B cell (primary cell): ENCODE measurements at regions not wholly inside any gene's neighbourhood (a gene's known extent, or its start where the extent isn't known, plus 50 kb on each side); places are given as distances from the start of the nearest gene placed in this dataset.

Experiments
- ATAC-seq: fragments of 200-7000 bp; cut with Tn5 transposase; one replicate; pipeline ENCODE4 v1.10.0; 2021; ENCODE audit warnings: low read depth, mild to moderate bottlenecking, moderate number of reproducible peaks, moderate library complexity
- CTCF ChIA-PET: fragments of 350-600 bp; sonication (Branson Sonifier 250); formaldehyde crosslinking; loops from one replicate; lab custom pipeline; 2021; ENCODE audit warnings: antibody characterized with exemption, inconsistent platforms; lab: Charles Lee
- POLR2A ChIA-PET: fragments of 350-600 bp; sonication (Branson Sonifier 250); formaldehyde crosslinking; loops from one replicate; lab custom pipeline; 2021; ENCODE audit warnings: antibody characterized with exemption; lab: Charles Lee
- DNase-seq: peaks from one replicate; pipeline ENCODE4 v3.0.0; 2013
- H2AFZ ChIP-seq: 2 replicates; pipeline ENCODE4 v1.6.1; 2012; ENCODE audit warnings: mild to moderate bottlenecking, low read depth, low read length; ENCODE audit not compliant: insufficient read depth, poor library complexity, severe bottlenecking
- H3K27ac ChIP-seq, 2 donors: 1 replicate in 1 of 2; 2 replicates in 1 of 2; pipeline ENCODE4 v1.5.1; 2012 to 2013; ENCODE audit warnings: low read length in 2 of 2, mild to moderate bottlenecking in 2 of 2, moderate library complexity in 1 of 2
- H3K27me3 ChIP-seq, 4 experiments: fragments of 200-600 bp in 1 of 4; sonication (generic) in 1 of 4; replicated peaks in 1 of 4; 1 replicate in 2 of 4; 2 replicates in 2 of 4; pipeline versions ENCODE4 v1.6.1 to v1.7.0; 2013 to 2016; ENCODE audit warnings: low read length in 3 of 4, mild to moderate bottlenecking in 2 of 4, mixed read lengths in 1 of 4, moderate library complexity in 1 of 4; ENCODE audit not compliant: insufficient read depth in 4 of 4, control insufficient read depth in 3 of 4; ENCODE audit errors: control extremely low read depth in 1 of 4
- H3K36me3 ChIP-seq, 2 experiments: replicated peaks in 1 of 2; 1 replicate in 1 of 2; 2 replicates in 1 of 2; pipeline versions ENCODE4 v1.6.1 to v1.7.1; 2013; ENCODE audit warnings: low read length in 1 of 2; ENCODE audit not compliant: insufficient read depth in 2 of 2, control insufficient read depth in 1 of 2; ENCODE audit errors: control extremely low read depth in 1 of 2, extremely low read depth in 1 of 2
- H3K4me1 ChIP-seq, 2 donors: fragments of 200-600 bp in 1 of 2; sonication (generic) in 1 of 2; 1 replicate in 1 of 2; 2 replicates in 1 of 2; pipeline versions ENCODE4 v1.5.1 to v1.6.1; 2013 to 2017; ENCODE audit warnings: low read length in 2 of 2; ENCODE audit not compliant: control insufficient read depth in 2 of 2, insufficient read depth in 2 of 2
- H3K4me2 ChIP-seq: replicated peaks from 2 replicates; pipeline ENCODE3; 2012; ENCODE audit warnings: mild to moderate bottlenecking, low read depth, low read length; ENCODE audit not compliant: poor library complexity, severe bottlenecking
- H3K4me3 ChIP-seq, 5 experiments: fragments of 200-600 bp in 1 of 5; sonication (generic) in 1 of 5; 1 replicate in 3 of 5; 2 replicates in 2 of 5; pipeline versions ENCODE4 v1.5.1 to v1.7.0; 2011 to 2016; ENCODE audit warnings: low read length in 4 of 5, mild to moderate bottlenecking in 4 of 5, low read depth in 2 of 5, control low read depth in 1 of 5, moderate library complexity in 1 of 5; ENCODE audit not compliant: insufficient read depth in 1 of 5; ENCODE audit errors: control extremely low read depth in 1 of 5, extremely low read depth in 1 of 5
- H3K79me2 ChIP-seq: fragments of 200-600 bp; sonication (generic); one replicate; pipeline ENCODE4 v1.6.0; 2016; ENCODE audit warnings: low read length; ENCODE audit not compliant: control insufficient read depth, insufficient read depth
- H3K9ac ChIP-seq: fragments of 200-600 bp; sonication (generic); 2 replicates; pipeline ENCODE4 v1.6.1; 2017; ENCODE audit warnings: mild to moderate bottlenecking, low read length, moderate library complexity
- H3K9me3 ChIP-seq, 3 donors: one replicate each; pipeline versions ENCODE4 v1.6.1 to v1.7.1; 2013; ENCODE audit warnings: low read length in 2 of 3; ENCODE audit not compliant: control insufficient read depth in 2 of 3, insufficient read depth in 1 of 3; ENCODE audit errors: control extremely low read depth in 1 of 3
- H4K20me1 ChIP-seq: 2 replicates; pipeline ENCODE4 v1.6.0; 2012; ENCODE audit warnings: mild to moderate bottlenecking, low read length; ENCODE audit not compliant: insufficient read depth, control insufficient read depth, poor library complexity, severe bottlenecking
- H3K27ac Mint-ChIP-seq: one replicate; pipeline ENCODE4 v1.8.0; 2021; ENCODE audit warnings: mixed read lengths
- H3K27me3 Mint-ChIP-seq: one replicate; pipeline ENCODE4 v1.8.0; 2021; ENCODE audit warnings: mixed read lengths
- H3K4me1 Mint-ChIP-seq: one replicate; pipeline ENCODE4 v1.8.0; 2021; ENCODE audit warnings: mixed read lengths
- H3K4me3 Mint-ChIP-seq: one replicate; pipeline ENCODE4 v1.8.0; 2021; ENCODE audit warnings: mixed read lengths
- H3K9me3 Mint-ChIP-seq: one replicate; pipeline ENCODE4 v1.8.0; 2022; ENCODE audit warnings: mixed read lengths; ENCODE audit not compliant: insufficient read depth
- CTCF ChIP-seq: fragments of 200-600 bp; IDR thresholded peaks from one replicate; pipeline ENCODE4 v1.8.0; 2022; ENCODE audit warnings: antibody characterized with exemption, mild to moderate bottlenecking
- EZH2 ChIP-seq: IDR thresholded peaks from 2 replicates; pipeline ENCODE4 v1.6.1; 2012; ENCODE audit warnings: borderline replicate concordance, low read depth, mild to moderate bottlenecking, moderate library complexity, low read length; ENCODE audit not compliant: insufficient read depth, poor library complexity, severe bottlenecking
- WGBS: methylation state at CpG from one replicate; pipeline ENCODE4 v1.1.5; 2013; ENCODE audit warnings: missing lambda C conversion rate; ENCODE audit not compliant: insufficient coverage; 5-methylcytosine and 5-hydroxymethylcytosine counted together
- intact Hi-C: fragments of 100-400 bp; cut with micrococcal nuclease; formaldehyde crosslinking; loops from one replicate; pipeline ENCODE4 v1.10.0; 2022

GRCh38 chr4:144353292-144353691 lies 212.8 kb upstream of the GYPA start:
- Mint-ChIP-seq H3K27me3 (peaks cover 26% of the 10 kb centered on the region), H3K9me3 (no peaks in the 10 kb centered on the region), H3K4me3 (no peak overlapping the region), H3K27ac (no peak overlapping the region), H3K4me1 (peaks cover 19% of the 10 kb centered on the region)
- no peaks in the 10 kb centered on the region for H3K79me2 ChIP-seq
- H3K4me3 ChIP-seq = no peak overlapping the region
- no peak overlapping the region for H2AFZ ChIP-seq
- ATAC-seq (no peak), DNase-seq (no peak)
- peaks cover 0 to 2% (median 0%) of the 10 kb centered on the region in 3 donors for H3K9me3 ChIP-seq
- no peaks in the 10 kb centered on the region for H4K20me1 ChIP-seq
- 83% methylated on average over 2 of the region's 5 CpGs for whole genome bisulfite sequencing
- no peaks in the 10 kb centered on the region for H3K36me3 ChIP-seq
- H3K27me3 ChIP-seq = peaks cover 0 to 11% (median 5%) of the 10 kb centered on the region in 4 experiments
- no peak for TF ChIP-seq EZH2
- TF ChIP-seq CTCF = no peak
- ChIA-PET CTCF (no interaction called here), POLR2A (no interaction called here)
- no peak overlapping the region for H3K9ac ChIP-seq
- intact Hi-C loops = no loop called here
- H3K27ac ChIP-seq = no peak overlapping the region
- peaks cover 9 to 10% of the 10 kb centered on the region in 2 donors for H3K4me1 ChIP-seq
- no peak overlapping the region for H3K4me2 ChIP-seq

- Mint-ChIP-seq H3K27ac (no peak overlapping the region), H3K4me3 (no peak overlapping the region), H3K27me3 (peaks cover 38% of the 10 kb centered on the region), H3K4me1 (peaks cover 24% of the 10 kb centered on the region), H3K9me3 (no peaks in the 10 kb centered on the region)
- ATAC-seq (no peak), DNase-seq (peak; percentile 15)
- ChIA-PET CTCF (no interaction called here), POLR2A (interaction anchor here (0.6 kb wide), 1 partner anchor 823 kb away, joined by 3 read pairs; no protein-coding TSS in a partner anchor)
- intact Hi-C loops = no loop called here
- H3K9me3 ChIP-seq = peaks cover 0 to 1% (median 0%) of the 10 kb centered on the region in 3 donors
- H3K27ac ChIP-seq = no peak overlapping the region
- no peak overlapping the region for H3K9ac ChIP-seq
- no peaks in the 10 kb centered on the region for H3K36me3 ChIP-seq
- H3K4me1 ChIP-seq = peaks cover 12 to 14% of the 10 kb centered on the region in 2 donors
- TF ChIP-seq EZH2 (no peak), CTCF (no peak)
- H3K4me3 ChIP-seq = no peak overlapping the region
- H3K27me3 ChIP-seq = peaks cover 0 to 15% (median 10%) of the 10 kb centered on the region in 4 experiments
- no peaks in the 10 kb centered on the region for H4K20me1 ChIP-seq
- WGBS = 5% methylated on average over 3 of the region's 10 CpGs
- no peak overlapping the region for H2AFZ ChIP-seq
- no peaks in the 10 kb centered on the region for H3K79me2 ChIP-seq
- H3K4me2 ChIP-seq = no peak overlapping the region
These were observed 215.6 kb upstream of the GYPA start for GRCh38 chr4:144355811-144356757.
